Fibroblast of lung (primary cell): ENCODE measurements at regions not wholly inside any gene's neighbourhood (a gene's known extent, or its start where the extent isn't known, plus 50 kb on each side); places are given as distances from the start of the nearest gene placed in this dataset.
"Not testable (repeated sequence)": the region's sequence is repeated elsewhere in the genome, so short reads cannot be mapped to it uniquely, and the experiment has no call there.

Experiments used
- DNase-seq, 2 donors: peaks; one replicate each; pipeline versions ENCODE4 v3.0.0 to v3.0.0-alpha.2; 2010; ENCODE audit warnings: low read depth in 2 of 2
- H2AFZ ChIP-seq: 2 replicates; pipeline ENCODE4 v1.5.1; 2012; ENCODE audit warnings: low read length, control low read depth, inconsistent platforms
- H3K27ac ChIP-seq: 2 replicates; pipeline ENCODE4 v1.5.1; 2011; ENCODE audit warnings: low read length, control low read depth; ENCODE audit not compliant: insufficient read depth
- H3K27me3 ChIP-seq: 2 replicates; pipeline ENCODE4 v1.5.1; 2011; ENCODE audit warnings: mild to moderate bottlenecking, low read length; ENCODE audit not compliant: control insufficient read depth, insufficient read depth
- H3K36me3 ChIP-seq: 2 replicates; pipeline ENCODE4 v1.5.1; 2011; ENCODE audit warnings: low read length; ENCODE audit not compliant: control insufficient read depth, insufficient read depth
- H3K4me1 ChIP-seq: 2 replicates; pipeline ENCODE4 v1.5.1; 2011; ENCODE audit warnings: low read length; ENCODE audit not compliant: control insufficient read depth, insufficient read depth; ENCODE audit errors: extremely low read depth
- H3K4me2 ChIP-seq: 2 replicates; pipeline ENCODE4 v1.5.1; 2011; ENCODE audit warnings: low read length, control low read depth; ENCODE audit not compliant: insufficient read depth; ENCODE audit errors: extremely low read depth
- H3K4me3 ChIP-seq, 4 experiments: fragments of 200-600 bp in 1 of 4; sonication (generic) in 1 of 4; replicated peaks in 1 of 4; 2 replicates each; pipeline ENCODE4 v1.5.1; 2011 to 2016; ENCODE audit warnings: low read length in 4 of 4, low read depth in 3 of 4, mild to moderate bottlenecking in 3 of 4, control low read depth in 2 of 4, inconsistent platforms in 1 of 4, mixed read lengths in 1 of 4; ENCODE audit not compliant: insufficient read depth in 1 of 4; ENCODE audit errors: control extremely low read depth in 1 of 4
- H3K79me2 ChIP-seq: 2 replicates; pipeline ENCODE4 v1.5.1; 2012; ENCODE audit warnings: mild to moderate bottlenecking, low read length, inconsistent platforms; ENCODE audit not compliant: control insufficient read depth, insufficient read depth
- H3K9ac ChIP-seq: 2 replicates; pipeline ENCODE4 v1.5.1; 2011; ENCODE audit warnings: mild to moderate bottlenecking, low read length, control low read depth; ENCODE audit not compliant: insufficient read depth
- H3K9me3 ChIP-seq: 2 replicates; pipeline ENCODE4 v1.5.1; 2012; ENCODE audit warnings: low read depth, low read length; ENCODE audit not compliant: control insufficient read depth, insufficient read depth
- H4K20me1 ChIP-seq: 2 replicates; pipeline ENCODE4 v1.5.1; 2011; ENCODE audit warnings: low read length; ENCODE audit not compliant: control insufficient read depth, insufficient read depth; ENCODE audit errors: extremely low read depth
- CTCF ChIP-seq, 2 donors: IDR thresholded peaks in 1 of 2; conservative IDR thresholded peaks in 1 of 2; 1 replicate in 1 of 2; 2 replicates in 1 of 2; pipeline ENCODE4 v1.5.1; 2011 to 2012; ENCODE audit warnings: low read length in 2 of 2, control low read depth in 1 of 2, inconsistent platforms in 1 of 2, low read depth in 1 of 2, mild to moderate bottlenecking in 1 of 2
- EZH2 ChIP-seq: IDR thresholded peaks from 2 replicates; pipeline ENCODE4 v1.5.1; 2012; ENCODE audit warnings: low read length, control low read depth, mild to moderate bottlenecking; ENCODE audit errors: missing control alignments

GRCh38 chr1:83055391-83056170, 943.4 kb downstream of the TTLL7 start:
- H3K79me2 ChIP-seq, result no peaks in the 10 kb centered on the region
- no peak overlapping the region for H3K27ac ChIP-seq
- H3K4me2 ChIP-seq, result no peak overlapping the region
- H3K9ac ChIP-seq, result no peak overlapping the region
- H3K27me3 ChIP-seq, result no peaks in the 10 kb centered on the region
- no peaks in the 10 kb centered on the region for H3K9me3 ChIP-seq
- no peak overlapping the region for H3K4me3 ChIP-seq
- no peak for TF ChIP-seq CTCF (conservative IDR thresholded peaks at IDR 0.05 in 1 of 2, IDR thresholded peaks at IDR 0.05 in 1 of 2; ENCODE audit: low read depth in 1 of 2, low read length in 2 of 2)
- TF ChIP-seq EZH2, result no peak
- H3K4me1 ChIP-seq, result no peaks in the 10 kb centered on the region
- no peaks in the 10 kb centered on the region for H3K36me3 ChIP-seq
- no peaks in the 10 kb centered on the region for H4K20me1 ChIP-seq
- no peak overlapping the region for H2AFZ ChIP-seq
- DNase-seq, result no peak

- no peak overlapping the region for H3K27ac ChIP-seq
- no peak overlapping the region for H3K9ac ChIP-seq
- H3K9me3 ChIP-seq, result no peaks in the 10 kb centered on the region
- H2AFZ ChIP-seq, result no peak overlapping the region
- H4K20me1 ChIP-seq, result no peaks in the 10 kb centered on the region
- no peak overlapping the region for H3K4me2 ChIP-seq
- no peaks in the 10 kb centered on the region for H3K4me1 ChIP-seq
- H3K27me3 ChIP-seq, result no peaks in the 10 kb centered on the region
- H3K4me3 ChIP-seq, result no peak overlapping the region
- TF ChIP-seq EZH2 (no peak), CTCF (conservative IDR thresholded peaks at IDR 0.05 in 1 of 2, IDR thresholded peaks at IDR 0.05 in 1 of 2; ENCODE audit: low read depth in 1 of 2, low read length in 2 of 2) (no peak)
- H3K36me3 ChIP-seq, result no peaks in the 10 kb centered on the region
- no peak for DNase-seq
- H3K79me2 ChIP-seq, result no peaks in the 10 kb centered on the region
These were observed 945.5 kb downstream of the TTLL7 start for GRCh38 chr1:83053446-83053845.

- no peaks in the 10 kb centered on the region for H3K27me3 ChIP-seq
- no peak overlapping the region for H3K9ac ChIP-seq
- H4K20me1 ChIP-seq, result no peaks in the 10 kb centered on the region
- no peak for DNase-seq
- no peaks in the 10 kb centered on the region for H3K36me3 ChIP-seq
- no peak overlapping the region for H2AFZ ChIP-seq
- H3K4me2 ChIP-seq, result no peak overlapping the region
- H3K79me2 ChIP-seq, result no peaks in the 10 kb centered on the region
- H3K4me1 ChIP-seq, result no peaks in the 10 kb centered on the region
- no peak overlapping the region for H3K27ac ChIP-seq
- no peak for TF ChIP-seq EZH2
- no peak for TF ChIP-seq CTCF (conservative IDR thresholded peaks at IDR 0.05 in 1 of 2, IDR thresholded peaks at IDR 0.05 in 1 of 2; ENCODE audit: low read depth in 1 of 2, low read length in 2 of 2)
- H3K4me3 ChIP-seq, result no peak overlapping the region
- no peaks in the 10 kb centered on the region for H3K9me3 ChIP-seq
These were observed 946.1 kb downstream of the TTLL7 start for GRCh38 chr1:83052865-83053264.

GRCh38 chr1:83051053-83051452, 947.9 kb downstream of the TTLL7 start:
- H3K4me3 ChIP-seq, H3K79me2 ChIP-seq, H3K4me1 ChIP-seq, H3K4me2 ChIP-seq, H3K36me3 ChIP-seq, H2AFZ ChIP-seq, H3K9ac ChIP-seq, H3K27me3 ChIP-seq, H3K9me3 ChIP-seq, DNase-seq, H4K20me1 ChIP-seq, H3K27ac ChIP-seq: not testable (repeated sequence)
